Lower lobe of right lung (tissue), 2 donors: ENCODE measurements at regions not wholly inside any gene's neighbourhood (a gene's known extent, or its start where the extent isn't known, plus 50 kb on each side); places are given as distances from the start of the nearest gene placed in this dataset.

Experiments
- ATAC-seq, 2 donors: fragments of 200-7000 bp; cut with Tn5 transposase; one replicate each; pipeline ENCODE4 v1.9.1; 2020 to 2022; ENCODE audit warnings: mild to moderate bottlenecking in 2 of 2, moderate library complexity in 2 of 2
- DNase-seq: peaks from one replicate; pipeline ENCODE4 v3.0.0-alpha.2; 2020
- H3K27ac ChIP-seq: fragments of 200-600 bp; one replicate; pipeline ENCODE4 v1.8.0; 2022
- H3K27me3 ChIP-seq: fragments of 200-600 bp; one replicate; pipeline ENCODE4 v1.8.0; 2022; ENCODE audit warnings: low read depth
- H3K36me3 ChIP-seq: fragments of 200-600 bp; one replicate; pipeline ENCODE4 v1.8.0; 2022; ENCODE audit warnings: mild to moderate bottlenecking
- H3K4me1 ChIP-seq: fragments of 200-600 bp; one replicate; pipeline ENCODE4 v1.8.0; 2022
- H3K4me3 ChIP-seq: fragments of 200-600 bp; one replicate; pipeline ENCODE4 v1.8.0; 2022; ENCODE audit warnings: mild to moderate bottlenecking
- H3K9me3 ChIP-seq: fragments of 200-600 bp; one replicate; pipeline ENCODE4 v1.8.0; 2022
- intact Hi-C: fragments of 100-400 bp; cut with DNase I; formaldehyde crosslinking; loops from one replicate; pipeline ENCODE4 v1.11.0; 2022
- TF ChIP-seq, protein P1 (sequence below): fragments of 200-600 bp; IDR thresholded peaks from one replicate; pipeline ENCODE4 v1.8.0; 2022; ENCODE audit warnings: antibody characterized with exemption, mild to moderate bottlenecking
- donor health status: DM: no; HTN: yes; CAD: no; lungs with severe emphysema.

DNA sequence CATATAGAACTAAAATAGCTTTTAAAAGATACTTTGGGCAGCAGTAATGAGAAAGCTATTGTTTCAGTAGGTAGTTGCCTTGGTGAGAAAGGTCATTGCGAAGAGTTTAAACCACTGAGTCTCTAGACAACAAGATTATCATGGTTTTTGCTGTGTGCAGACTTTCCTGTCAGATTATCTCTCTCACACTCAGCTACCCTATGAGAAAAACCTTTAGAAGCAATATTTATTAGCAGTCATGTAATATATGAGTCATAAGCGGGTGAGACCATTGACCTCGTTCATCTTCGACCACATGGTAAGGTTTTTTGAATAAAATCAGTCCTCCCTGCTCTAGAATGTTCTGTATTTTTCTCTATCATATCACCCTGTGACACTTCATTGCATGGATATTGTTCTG, 59.9 kb downstream of the GPR65 start:
- intact Hi-C loops: no loop called here
- H3K27ac ChIP-seq: no peak overlapping the region
- H3K36me3 ChIP-seq: no peaks in the 10 kb centered on the region
- H3K4me1 ChIP-seq: no peaks in the 10 kb centered on the region
- no peak for DNase-seq
- ATAC-seq: no peak
- H3K4me3 ChIP-seq: no peak overlapping the region
- H3K27me3 ChIP-seq: no peaks in the 10 kb centered on the region
- TF ChIP-seq, protein P1, sequence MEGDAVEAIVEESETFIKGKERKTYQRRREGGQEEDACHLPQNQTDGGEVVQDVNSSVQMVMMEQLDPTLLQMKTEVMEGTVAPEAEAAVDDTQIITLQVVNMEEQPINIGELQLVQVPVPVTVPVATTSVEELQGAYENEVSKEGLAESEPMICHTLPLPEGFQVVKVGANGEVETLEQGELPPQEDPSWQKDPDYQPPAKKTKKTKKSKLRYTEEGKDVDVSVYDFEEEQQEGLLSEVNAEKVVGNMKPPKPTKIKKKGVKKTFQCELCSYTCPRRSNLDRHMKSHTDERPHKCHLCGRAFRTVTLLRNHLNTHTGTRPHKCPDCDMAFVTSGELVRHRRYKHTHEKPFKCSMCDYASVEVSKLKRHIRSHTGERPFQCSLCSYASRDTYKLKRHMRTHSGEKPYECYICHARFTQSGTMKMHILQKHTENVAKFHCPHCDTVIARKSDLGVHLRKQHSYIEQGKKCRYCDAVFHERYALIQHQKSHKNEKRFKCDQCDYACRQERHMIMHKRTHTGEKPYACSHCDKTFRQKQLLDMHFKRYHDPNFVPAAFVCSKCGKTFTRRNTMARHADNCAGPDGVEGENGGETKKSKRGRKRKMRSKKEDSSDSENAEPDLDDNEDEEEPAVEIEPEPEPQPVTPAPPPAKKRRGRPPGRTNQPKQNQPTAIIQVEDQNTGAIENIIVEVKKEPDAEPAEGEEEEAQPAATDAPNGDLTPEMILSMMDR: no peak
- no peaks in the 10 kb centered on the region for H3K9me3 ChIP-seq

GRCh38 chr14:88069677-88070076, 64.7 kb downstream of the GPR65 start:
- Histone ChIP-seq H3K4me1 (no peaks in the 10 kb centered on the region), H3K36me3 (no peaks in the 10 kb centered on the region), H3K27me3 (no peaks in the 10 kb centered on the region), H3K4me3 (no peak overlapping the region), H3K9me3 (no peaks in the 10 kb centered on the region), H3K27ac (no peak overlapping the region)
- intact Hi-C loops: no loop called here
- no peak for ATAC-seq
- TF ChIP-seq, protein P1: no peak
- DNase-seq: no peak

- no peaks in the 10 kb centered on the region for H3K27me3 ChIP-seq
- intact Hi-C loops: no loop called here
These were observed 70.5 kb downstream of the GPR65 start for GRCh38 chr14:88075269-88075981.

GRCh38 chr14:88078525-88078924, 73.6 kb downstream of the GPR65 start:
- H3K27me3 ChIP-seq: no peaks in the 10 kb centered on the region
- DNase-seq: no peak
- H3K9me3 ChIP-seq: no peaks in the 10 kb centered on the region
- no peak for ATAC-seq
- H3K4me3 ChIP-seq: no peak overlapping the region
- no peaks in the 10 kb centered on the region for H3K36me3 ChIP-seq
- H3K4me1 ChIP-seq: no peaks in the 10 kb centered on the region
- no peak overlapping the region for H3K27ac ChIP-seq
- TF ChIP-seq, protein P1: no peak
- intact Hi-C loops: no loop called here

More at GRCh38 chr14:88075269-88075981, 70.5 kb downstream of the GPR65 start:
- Histone ChIP-seq H3K9me3 (no peaks in the 10 kb centered on the region), H3K4me3 (no peak overlapping the region), H3K4me1 (no peaks in the 10 kb centered on the region), H3K36me3 (no peaks in the 10 kb centered on the region), H3K27ac (no peak overlapping the region)
- no peak for DNase-seq
- peak; percentile 49 to 74 for ATAC-seq
- TF ChIP-seq, protein P1: no peak

DNA sequence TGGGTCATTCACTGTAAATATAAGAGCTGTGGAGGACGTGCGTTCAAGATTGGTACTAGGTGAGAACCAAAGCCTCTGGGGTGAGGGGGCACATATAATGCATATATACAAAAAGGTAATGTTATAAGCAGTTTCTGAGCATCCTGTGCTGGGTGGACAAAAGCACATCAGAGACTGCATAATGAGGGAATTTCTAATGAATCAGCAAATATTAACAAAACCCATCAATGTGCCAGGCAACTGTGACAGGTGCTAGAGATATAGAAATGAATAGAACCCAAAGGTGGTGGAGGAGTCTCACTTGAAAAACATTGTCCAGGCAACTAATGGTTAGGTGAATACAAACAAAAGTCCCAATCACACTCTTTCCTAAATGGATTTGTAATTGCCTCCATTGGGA, 74.7 kb downstream of the GPR65 start:
- intact Hi-C loops: no loop called here
- H3K27ac ChIP-seq: no peak overlapping the region
- no peak for DNase-seq
- no peak overlapping the region for H3K4me3 ChIP-seq
- no peaks in the 10 kb centered on the region for H3K27me3 ChIP-seq
- TF ChIP-seq, protein P1: no peak
- no peaks in the 10 kb centered on the region for H3K36me3 ChIP-seq
- no peaks in the 10 kb centered on the region for H3K4me1 ChIP-seq
- no peaks in the 10 kb centered on the region for H3K9me3 ChIP-seq
- ATAC-seq: no peak
